Body of pancreas (tissue), 4 donors: ENCODE measurements at regions not wholly inside any gene's neighbourhood (a gene's known extent, or its start where the extent isn't known, plus 50 kb on each side); places are given as distances from the start of the nearest gene placed in this dataset.

Experiments used
- ATAC-seq: fragments of 150-250 bp; one replicate; pipeline ENCODE4 v1.9.1; 2016
- DNase-seq, 4 donors: peaks; one replicate each; pipeline ENCODE4 v3.0.0-alpha.2; 2019
- H3K27ac ChIP-seq, 4 donors: fragments of 200-600 bp; sonication (generic); 1 replicate in 3 of 4; 2 replicates in 1 of 4; pipeline versions ENCODE4 v1.5.1 to v1.6.1; 2016 to 2019; ENCODE audit warnings: mild to moderate bottlenecking in 1 of 4, mixed read lengths in 1 of 4, moderate library complexity in 1 of 4
- H3K27me3 ChIP-seq, 2 donors: fragments of 200-600 bp; sonication (generic); one replicate each; pipeline ENCODE4 v1.6.0; 2016; ENCODE audit warnings: mild to moderate bottlenecking in 1 of 2
- H3K36me3 ChIP-seq, 2 donors: fragments of 200-600 bp; sonication (generic); replicated peaks in 1 of 2; 2 replicates each; pipeline ENCODE4 v1.5.1; 2016; ENCODE audit warnings: low read depth in 2 of 2; ENCODE audit not compliant: insufficient read depth in 1 of 2
- H3K4me1 ChIP-seq: fragments of 200-600 bp; sonication (generic); one replicate; pipeline ENCODE4 v1.6.0; 2016
- H3K4me3 ChIP-seq, 2 donors: fragments of 200-600 bp; sonication (generic); 1 replicate in 1 of 2; 2 replicates in 1 of 2; pipeline ENCODE4 v1.5.1; 2016 to 2019
- H3K9me3 ChIP-seq, 3 donors: fragments of 200-600 bp; sonication (generic); 1 replicate in 2 of 3; 2 replicates in 1 of 3; pipeline ENCODE4 v1.5.1; 2016
- CTCF ChIP-seq, 7 experiments: fragments of 450-650 bp in 4 of 7; fragments of 200-600 bp in 3 of 7; sonication (generic) in 3 of 7; IDR thresholded peaks; one replicate each; pipeline ENCODE4 v1.5.1; 2016 to 2019; ENCODE audit warnings: antibody characterized with exemption in 7 of 7
- POLR2A ChIP-seq, 3 donors: fragments of 450-650 bp; IDR thresholded peaks; one replicate each; pipeline ENCODE4 v1.6.1; 2016; ENCODE audit warnings: antibody characterized with exemption in 3 of 3, mild to moderate bottlenecking in 2 of 3
- WGBS, 2 donors: methylation state at CpG; one replicate each; pipeline ENCODE4 v1.1.5; 2017; 5-methylcytosine and 5-hydroxymethylcytosine counted together
- intact Hi-C: fragments of 100-400 bp; cut with DNase I; formaldehyde crosslinking; loops from one replicate; pipeline ENCODE4 v1.15.1; 2023

- DNase-seq (no peak), ATAC-seq (no peak)
- intact Hi-C loops = no loop called here
- Histone ChIP-seq H3K36me3 (no peaks in the 10 kb centered on the region), H3K4me3 (no peak overlapping the region), H3K27me3 (no peaks in the 10 kb centered on the region), H3K4me1 (no peaks in the 10 kb centered on the region), H3K9me3 (no peaks in the 10 kb centered on the region), H3K27ac (no peak overlapping the region)
- 63 to 89% methylated on average over 2 to 3 of the region's 3 CpGs for WGBS, 2 donors
- no peak for TF ChIP-seq CTCF (IDR thresholded peaks at IDR 0.05)
- TF ChIP-seq POLR2A (IDR thresholded peaks at IDR 0.05) = no peak
Observed at GRCh38 chr2:19690429-19690828, 211.4 kb downstream of the TTC32 start.

GRCh38 chr2:19689646-19690168, 212.1 kb downstream of the TTC32 start:
- ATAC-seq (no peak), DNase-seq (no peak)
- no peak for TF ChIP-seq POLR2A (IDR thresholded peaks at IDR 0.05)
- TF ChIP-seq CTCF (IDR thresholded peaks at IDR 0.05) = no peak

GRCh38 chr2:19688059-19688458, 213.7 kb downstream of the TTC32 start:
- H3K4me3 ChIP-seq = no peak overlapping the region
- WGBS, 2 donors = 84% methylated on average over 11 of the region's 11 CpGs
- ATAC-seq (no peak), DNase-seq (no peak)
- H3K27ac ChIP-seq = no peak overlapping the region
- H3K36me3 ChIP-seq = no peaks in the 10 kb centered on the region
- intact Hi-C loops = no loop called here
- TF ChIP-seq CTCF (IDR thresholded peaks at IDR 0.05) (no peak), POLR2A (IDR thresholded peaks at IDR 0.05) (no peak)
- no peaks in the 10 kb centered on the region for H3K9me3 ChIP-seq
- H3K27me3 ChIP-seq = no peaks in the 10 kb centered on the region
- H3K4me1 ChIP-seq = no peaks in the 10 kb centered on the region

More at GRCh38 chr2:19689646-19690168, 212.1 kb downstream of the TTC32 start:
- no peaks in the 10 kb centered on the region for H3K4me1 ChIP-seq
- H3K27ac ChIP-seq = no peak overlapping the region
- no peak overlapping the region for H3K4me3 ChIP-seq
- H3K27me3 ChIP-seq = no peaks in the 10 kb centered on the region
- WGBS, 2 donors = 82 to 88% methylated on average over 3 to 6 of the region's 6 CpGs
- H3K9me3 ChIP-seq = no peaks in the 10 kb centered on the region
- intact Hi-C loops = no loop called here
- H3K36me3 ChIP-seq = no peaks in the 10 kb centered on the region

- no peaks in the 10 kb centered on the region for H3K27me3 ChIP-seq
- H3K9me3 ChIP-seq = no peaks in the 10 kb centered on the region
- no peaks in the 10 kb centered on the region for H3K4me1 ChIP-seq
- no peak overlapping the region for H3K27ac ChIP-seq
- ATAC-seq (no peak), DNase-seq (no peak)
- TF ChIP-seq POLR2A (IDR thresholded peaks at IDR 0.05) = no peak
- TF ChIP-seq CTCF (IDR thresholded peaks at IDR 0.05) = no peak
- intact Hi-C loops = no loop called here
- H3K36me3 ChIP-seq = no peaks in the 10 kb centered on the region
- WGBS, 2 donors = 42 to 52% methylated on average over 2 of the region's 2 CpGs
- H3K4me3 ChIP-seq = no peak overlapping the region
Observed at GRCh38 chr2:19687017-19687659, 214.6 kb downstream of the TTC32 start.

- DNase-seq (no peak), ATAC-seq (no peak)
- Histone ChIP-seq H3K27ac (no peak overlapping the region), H3K36me3 (no peaks in the 10 kb centered on the region), H3K9me3 (no peaks in the 10 kb centered on the region), H3K27me3 (no peaks in the 10 kb centered on the region), H3K4me3 (no peak overlapping the region), H3K4me1 (no peaks in the 10 kb centered on the region)
- TF ChIP-seq POLR2A (IDR thresholded peaks at IDR 0.05) = no peak
- WGBS, 2 donors = 46 to 55% methylated on average over 3 of the region's 3 CpGs
- intact Hi-C loops = no loop called here
Observed at GRCh38 chr2:19686439-19686838, 215.3 kb downstream of the TTC32 start.
